ENCODE measurements at regions not wholly inside any gene's neighbourhood (a gene's known extent, or its start where the extent isn't known, plus 50 kb on each side); places are given as distances from the start of the nearest gene placed in this dataset.
"Not testable (repeated sequence)": the region's sequence is repeated elsewhere in the genome, so short reads cannot be mapped to it uniquely, and the experiment has no call there.

GRCh38 chr15:30841639-30842038 lies 62.1 kb upstream of the FAN1 start:
- TF ChIP-seq CTCF, POLR2A, EP300 (IDR thresholded peaks at IDR 0.05): not testable (repeated sequence)

All from tibial nerve (tissue), 4 donors.